Activated T-helper 1 cell treated with Interleukin-2 at 50 U/mL for 16 hours (primary cell): ENCODE measurements at regions not wholly inside any gene's neighbourhood (a gene's known extent, or its start where the extent isn't known, plus 50 kb on each side); places are given as distances from the start of the nearest gene placed in this dataset.
A peak's percentile ranks its signal among the peaks of the same experiment; 100 is the strongest.

ENCODE experiments used
- DNase-seq: peaks from one replicate; pipeline ENCODE4 v3.0.0-alpha.2; 2020; ENCODE audit warnings: low read depth

DNA sequence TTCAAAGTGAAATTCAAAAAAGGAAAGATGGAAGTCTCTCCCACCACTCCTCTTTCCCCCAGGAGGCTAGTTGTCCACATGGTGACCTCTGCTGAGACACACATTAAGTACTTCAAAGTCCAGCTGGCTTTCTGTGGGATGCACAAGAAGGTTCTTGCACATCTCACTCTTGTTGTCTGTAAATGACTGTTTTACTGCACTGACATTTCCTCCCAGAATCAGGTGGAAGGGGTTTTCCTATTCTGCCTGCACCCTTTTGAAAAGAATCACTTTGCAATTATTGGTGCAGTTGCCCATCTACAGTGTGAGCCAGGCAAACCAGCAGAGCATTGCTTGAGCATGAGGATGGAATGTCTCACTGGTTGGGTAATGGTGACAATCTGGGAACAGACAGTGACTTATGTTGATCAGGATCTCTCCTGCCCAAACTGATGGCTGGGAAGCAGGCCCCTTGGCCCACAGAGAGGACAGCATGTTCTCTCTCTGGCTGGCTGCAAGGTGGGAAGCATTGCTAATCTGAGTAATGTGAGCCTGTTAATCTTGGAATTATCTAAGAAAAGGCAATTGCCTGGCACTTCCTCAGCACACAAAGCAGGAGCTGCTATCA lies 347.7 kb upstream of the SATB1 start:
- DNase-seq = no peak

- no peak for DNase-seq
Measured at GRCh38 chr3:18771931-18772330, 346.8 kb upstream of the SATB1 start.

- no peak for DNase-seq
Measured at GRCh38 chr3:18770800-18771199, 345.7 kb upstream of the SATB1 start.

DNA sequence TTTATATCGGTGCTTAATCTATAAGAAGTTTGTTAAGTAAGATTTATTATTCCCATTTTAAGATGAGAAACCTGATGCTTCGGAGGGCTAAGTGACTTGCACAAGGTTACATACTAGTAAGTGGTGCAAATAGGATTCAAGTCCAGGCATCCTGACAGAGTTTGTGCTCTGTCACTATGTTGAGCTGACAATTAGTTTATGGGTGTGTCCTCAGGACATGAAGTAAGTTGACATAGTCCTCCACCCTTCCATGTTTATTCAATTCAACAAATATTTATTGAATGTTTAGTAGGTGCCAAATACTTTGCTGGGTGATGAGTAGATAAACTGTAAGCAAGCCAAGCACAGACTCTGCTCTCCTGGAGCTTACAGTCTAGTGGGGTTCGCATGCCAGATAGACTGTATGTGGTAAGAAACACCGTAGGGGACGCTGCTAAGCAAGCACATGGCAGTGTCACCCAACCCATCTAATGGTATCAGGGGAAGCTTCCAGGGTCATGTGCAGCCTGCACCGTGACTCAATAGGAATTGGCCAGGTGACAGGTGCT lies 342.7 kb upstream of the SATB1 start:
- DNase-seq = no peak

GRCh38 chr3:18766974-18767373 lies 341.8 kb upstream of the SATB1 start:
- no peak for DNase-seq

DNA sequence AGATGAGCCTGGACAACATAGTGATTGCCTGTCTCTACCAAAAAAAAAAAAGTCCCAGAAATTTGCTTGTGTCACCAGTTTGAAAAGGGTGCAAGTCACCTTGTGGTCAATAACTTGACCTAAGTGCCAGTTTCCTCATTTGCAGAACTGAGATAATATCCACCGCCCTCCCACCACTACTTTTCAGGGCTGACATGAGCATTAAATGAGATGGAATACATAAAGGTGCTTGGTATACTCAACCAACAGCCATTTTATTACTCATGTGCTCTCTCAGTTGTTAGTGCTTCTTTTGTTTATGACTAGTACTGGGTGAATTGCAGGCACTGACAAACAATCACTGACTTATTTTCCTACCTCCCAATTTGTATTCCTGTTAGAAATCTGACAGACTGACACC lies 340.5 kb upstream of the SATB1 start:
- DNase-seq = no peak

DNA sequence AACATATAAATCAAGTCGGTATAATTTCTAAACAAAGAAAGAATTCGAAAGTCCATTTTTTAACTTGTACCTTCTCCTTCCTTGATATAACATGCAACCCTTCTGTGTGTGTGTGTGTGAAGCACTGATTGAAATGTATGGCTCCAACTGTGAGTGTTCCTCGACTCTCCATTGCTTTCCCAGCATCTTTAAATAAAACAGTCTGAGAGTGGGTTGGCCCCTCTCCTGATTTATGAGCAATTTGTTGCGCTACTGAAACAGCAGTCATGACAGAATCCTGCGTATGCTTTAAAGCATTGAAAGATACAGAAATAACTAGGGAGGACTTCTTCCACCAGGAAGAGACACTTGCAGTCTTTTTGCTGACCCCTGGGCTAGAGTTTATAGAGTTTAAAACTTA lies 340.0 kb upstream of the SATB1 start:
- DNase-seq = no peak

DNA sequence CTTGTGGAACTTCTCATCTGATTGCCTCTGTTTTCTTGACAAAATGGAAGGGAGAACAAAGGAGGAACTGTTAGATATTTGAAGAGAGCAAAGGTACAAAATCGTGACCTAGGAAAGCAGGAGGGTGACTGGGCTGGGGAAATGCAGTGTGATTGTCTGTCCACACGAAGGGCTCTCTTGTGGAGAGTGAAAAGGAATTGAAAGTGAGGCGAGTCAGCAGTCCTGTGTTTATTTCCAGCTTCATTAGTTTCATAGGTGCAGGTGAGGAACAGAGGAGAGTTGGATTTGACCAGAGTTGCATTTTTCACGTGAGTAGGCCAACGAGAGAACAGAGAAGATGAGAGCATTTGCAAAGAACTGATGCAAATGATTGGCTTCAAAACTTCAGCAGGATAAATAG lies 336.4 kb upstream of the SATB1 start:
- DNase-seq = no peak

DNA sequence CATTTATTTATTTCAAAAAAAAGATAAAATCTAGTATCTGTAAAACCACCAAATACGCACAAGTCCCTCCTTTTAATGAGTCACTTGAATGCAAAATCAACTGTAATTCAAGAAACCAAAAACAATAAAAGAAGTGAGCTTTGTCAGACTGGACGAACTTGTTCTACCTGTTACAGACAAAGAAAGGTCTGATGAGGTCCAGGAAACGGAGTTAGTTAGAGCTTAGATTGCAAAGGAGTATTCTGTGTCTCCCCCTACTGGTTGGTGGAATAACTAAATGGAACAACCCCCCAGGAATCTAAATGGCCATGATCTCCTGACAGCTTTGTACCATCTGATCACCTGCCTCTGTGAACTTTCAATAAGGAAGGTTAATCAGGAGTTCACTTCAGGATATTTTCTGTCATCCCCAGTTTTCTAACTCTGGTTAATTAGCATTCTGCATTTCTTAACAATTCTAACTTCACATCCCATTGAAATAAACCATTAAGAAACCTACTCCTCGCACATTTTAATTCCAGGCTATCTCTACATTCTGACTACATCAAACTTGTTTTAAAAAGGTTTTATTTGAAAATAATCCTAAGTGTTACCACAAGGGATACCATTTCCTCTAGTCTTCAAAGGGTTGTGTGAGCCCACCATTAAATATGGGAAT lies 333.0 kb upstream of the SATB1 start:
- DNase-seq = no peak

- no peak for DNase-seq
Measured at GRCh38 chr3:18757476-18757875, 332.3 kb upstream of the SATB1 start.

- DNase-seq = no peak
Measured at GRCh38 chr3:18752273-18752934, 327.3 kb upstream of the SATB1 start.

DNA sequence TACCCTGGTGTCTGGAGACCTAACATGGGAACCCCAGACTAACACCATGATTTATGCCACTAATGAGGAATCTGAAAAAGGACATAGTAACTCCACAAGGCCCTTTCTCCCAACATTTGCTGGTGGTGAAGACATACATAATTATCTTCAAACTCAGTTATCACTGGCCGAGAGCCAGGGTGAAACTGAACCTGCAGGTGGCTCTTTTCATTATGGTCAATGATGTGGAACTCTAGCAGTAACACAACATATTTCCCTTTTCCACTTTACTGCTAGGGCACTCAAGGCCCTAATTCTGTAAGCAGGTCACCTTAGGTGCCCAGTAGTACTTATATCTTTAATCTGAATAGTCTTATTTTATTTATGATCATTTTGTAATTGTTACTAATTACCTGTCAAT lies 326.4 kb upstream of the SATB1 start:
- DNase-seq = no peak

DNA sequence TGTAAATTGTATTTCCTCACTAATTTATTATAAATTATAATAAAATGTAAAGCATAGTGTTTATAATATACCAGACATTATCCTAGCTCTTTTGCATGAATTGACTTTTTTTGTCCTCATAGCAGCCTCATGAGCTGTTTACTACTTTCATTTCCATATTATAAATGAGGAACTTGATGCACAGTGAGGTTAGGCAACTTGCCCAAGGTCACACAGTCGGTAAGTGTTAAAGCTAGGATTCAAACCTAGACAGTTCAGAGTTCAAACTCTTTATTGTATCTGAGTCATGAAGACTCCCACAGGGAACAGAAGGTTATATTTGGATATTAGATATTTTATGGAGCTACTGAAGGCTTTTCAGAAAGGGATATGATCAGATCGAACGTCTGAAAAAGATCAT lies 322.2 kb upstream of the SATB1 start:
- DNase-seq = no peak

DNA sequence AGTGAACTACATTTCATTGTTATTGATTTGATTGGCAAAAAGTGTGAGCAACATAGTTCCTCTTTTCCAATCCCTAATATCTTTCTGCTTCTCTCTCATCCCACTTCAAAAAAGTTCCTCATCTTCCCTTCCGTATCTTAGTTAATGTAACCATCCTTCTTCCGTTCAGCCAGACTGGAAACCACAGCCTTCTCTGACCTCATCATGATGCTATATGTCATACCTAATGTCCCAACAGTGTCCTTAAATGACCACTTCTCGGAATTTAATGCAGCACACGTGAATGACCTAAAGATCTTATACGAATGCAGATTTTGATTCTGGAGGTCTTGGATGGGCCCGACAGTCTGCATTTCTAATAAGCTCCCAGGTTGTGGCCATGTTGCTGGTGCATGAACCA lies 320.3 kb upstream of the SATB1 start:
- no peak for DNase-seq

- DNase-seq = no peak
Measured at GRCh38 chr3:18744472-18744871, 319.3 kb upstream of the SATB1 start.

DNA sequence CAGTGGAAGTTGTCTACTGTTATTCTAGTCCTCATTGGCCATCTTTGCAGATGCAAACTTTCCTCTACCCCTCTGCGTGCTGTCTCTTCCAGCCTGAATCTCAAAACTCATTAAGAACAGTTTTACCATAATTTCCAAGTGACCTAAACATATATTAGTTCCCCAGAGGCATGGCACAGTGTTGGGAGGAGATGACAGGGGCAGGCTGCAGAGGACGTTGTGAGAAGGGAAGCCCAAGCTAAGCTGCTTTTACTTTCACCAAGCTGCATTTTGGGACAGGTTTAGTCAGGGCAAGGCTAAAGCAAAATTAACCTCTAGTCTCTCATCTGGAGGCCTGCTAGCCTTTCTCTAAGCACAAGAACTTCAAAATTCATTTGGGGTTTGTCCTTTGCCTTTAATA lies 318.6 kb upstream of the SATB1 start:
- DNase-seq = no peak

DNA sequence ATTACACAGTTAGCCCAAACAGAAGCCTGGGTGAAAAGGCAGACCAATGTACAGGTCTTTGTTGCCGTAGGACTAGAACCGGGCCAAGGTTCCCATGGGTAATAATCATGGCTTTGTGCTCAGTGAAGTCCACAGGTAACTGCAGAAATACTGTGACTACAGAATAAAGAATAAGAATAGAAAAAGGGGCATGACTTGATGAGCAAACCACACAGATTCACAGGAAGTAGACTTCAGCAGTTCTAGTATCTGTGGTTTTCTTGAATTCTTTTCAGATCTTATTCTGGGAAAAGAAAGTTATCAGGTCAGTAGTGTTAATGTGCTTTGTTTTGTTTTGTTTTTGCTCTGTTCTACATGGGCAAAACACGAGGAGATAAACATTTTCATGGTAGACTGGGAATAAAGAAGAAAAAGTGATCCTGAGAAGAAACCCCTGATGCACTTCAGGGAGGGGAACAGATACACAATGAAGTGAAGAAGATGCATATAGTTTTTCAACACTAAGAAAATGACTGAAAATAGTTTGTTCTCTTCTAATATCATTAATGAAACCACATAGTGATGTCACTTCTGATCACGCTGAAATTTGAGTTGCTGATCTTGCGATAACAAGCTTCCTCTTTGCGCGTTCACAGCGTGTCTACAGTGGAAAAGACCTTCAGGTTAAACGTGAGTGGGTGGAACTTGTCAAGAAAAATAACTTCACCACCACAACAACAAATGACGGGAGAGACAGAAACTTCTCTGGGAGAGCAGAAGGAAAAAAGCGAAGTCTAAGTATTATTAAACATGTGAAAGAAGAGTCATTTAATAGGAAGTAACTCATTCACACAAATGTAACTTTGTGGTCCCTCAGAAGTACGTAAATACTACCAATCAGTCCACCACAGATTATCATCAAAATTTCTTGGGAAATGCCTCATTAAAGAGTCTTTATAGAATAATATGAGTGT lies 315.8 kb upstream of the SATB1 start:
- peak; percentile 21 for DNase-seq

GRCh38 chr3:18739099-18739433 lies 313.9 kb upstream of the SATB1 start:
- DNase-seq = no peak

- DNase-seq = no peak
Measured at GRCh38 chr3:18738393-18739098, 313.4 kb upstream of the SATB1 start.

DNA sequence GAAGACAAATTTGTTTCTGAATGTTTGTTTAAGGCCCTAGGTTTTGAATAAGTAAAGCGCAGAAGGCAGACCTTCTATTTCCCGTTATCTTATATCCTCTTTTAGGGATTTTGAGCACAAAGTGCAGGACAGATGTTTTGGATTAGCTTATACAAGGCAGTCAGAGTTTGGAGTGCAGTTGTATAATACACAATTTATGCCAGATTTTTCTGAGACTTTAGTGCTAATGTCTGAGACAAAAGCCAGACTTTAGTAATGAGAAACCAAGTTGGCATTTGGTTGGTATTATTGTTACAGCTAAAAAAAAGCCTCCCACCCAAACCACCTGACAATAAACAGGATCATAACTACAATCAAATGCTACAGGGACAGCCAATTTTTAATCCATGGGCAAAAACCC lies 309.9 kb upstream of the SATB1 start:
- no peak for DNase-seq

DNA sequence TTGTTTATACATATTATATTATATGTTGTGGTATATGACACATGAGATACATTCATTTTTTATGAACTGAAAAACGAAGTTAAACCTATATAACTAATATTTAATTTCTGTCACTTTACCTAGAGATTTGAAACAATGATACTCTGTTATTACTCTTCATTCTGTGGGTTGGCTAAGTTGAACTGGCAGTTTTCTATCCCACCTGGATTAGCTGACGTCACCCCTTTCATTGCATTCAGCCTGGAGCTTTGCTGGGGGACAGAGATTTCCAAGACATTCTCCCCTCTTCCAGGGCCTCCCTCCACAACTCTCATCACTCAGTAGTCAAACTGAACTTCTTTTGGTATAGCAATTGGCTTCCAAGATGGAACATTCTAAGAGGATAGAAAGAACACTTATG lies 309.2 kb upstream of the SATB1 start:
- DNase-seq = no peak

DNA sequence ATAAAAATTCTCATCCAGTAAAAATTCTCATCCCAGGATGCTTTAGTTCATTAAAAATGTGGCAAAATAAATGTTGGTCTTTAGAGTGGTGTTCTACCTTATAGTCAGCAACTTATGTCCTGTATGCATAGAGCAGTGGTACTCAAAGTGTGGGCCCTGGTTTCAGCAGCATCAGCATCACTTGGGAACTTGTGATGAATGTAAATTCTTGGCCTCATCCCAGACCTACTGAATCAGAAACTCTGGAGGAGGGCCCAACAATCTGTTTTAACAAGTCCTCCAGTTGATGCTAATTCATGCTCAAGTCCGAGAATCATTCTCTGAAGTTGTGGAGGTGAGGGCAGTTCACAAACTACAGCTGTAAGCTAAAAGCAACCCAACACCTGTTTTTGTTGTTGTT lies 307.3 kb upstream of the SATB1 start:
- no peak for DNase-seq
